CD4-positive, alpha-beta T cell treated with Interleukin-17A for 1 hour (primary cell): ENCODE measurements at regions not wholly inside any gene's neighbourhood (a gene's known extent, or its start where the extent isn't known, plus 50 kb on each side); places are given as distances from the start of the nearest gene placed in this dataset.

Experiments
- DNase-seq: peaks from one replicate; pipeline ENCODE4 v3.0.0-alpha.2; 2020

- DNase-seq, result no peak
Observed at GRCh38 chr9:108600896-108601295, 254.9 kb downstream of the ACTL7B start.

- no peak for DNase-seq
Observed at GRCh38 chr9:108599571-108599970, 256.2 kb downstream of the ACTL7B start.

GRCh38 chr9:108591121-108591520 is 264.7 kb downstream of the ACTL7B start:
- no peak for DNase-seq

GRCh38 chr9:108588246-108588645 is 267.5 kb downstream of the ACTL7B start:
- no peak for DNase-seq

GRCh38 chr9:108586471-108587139 is 269.2 kb downstream of the ACTL7B start:
- DNase-seq, result no peak

- DNase-seq, result no peak
Observed at GRCh38 chr9:108584860-108585259, 270.9 kb downstream of the ACTL7B start.

- DNase-seq, result no peak
Observed at GRCh38 chr9:108582726-108583125, 273.1 kb downstream of the ACTL7B start.

- no peak for DNase-seq
Observed at GRCh38 chr9:108579757-108580439, 275.9 kb downstream of the ACTL7B start.

GRCh38 chr9:108575276-108575675 is 280.5 kb downstream of the ACTL7B start:
- no peak for DNase-seq

- no peak for DNase-seq
Observed at GRCh38 chr9:108569624-108570023, 286.2 kb downstream of the ACTL7B start.

- no peak for DNase-seq
Observed at GRCh38 chr9:108568093-108568492, 287.7 kb downstream of the ACTL7B start.

- DNase-seq, result no peak
Observed at GRCh38 chr9:108567571-108567970, 288.2 kb downstream of the ACTL7B start.

- no peak for DNase-seq
Observed at GRCh38 chr9:108565651-108566378, 290.0 kb downstream of the ACTL7B start.

- DNase-seq, result no peak
Observed at GRCh38 chr9:108562176-108562575, 293.6 kb downstream of the ACTL7B start.

- no peak for DNase-seq
Observed at GRCh38 chr9:108559432-108559831, 296.4 kb downstream of the ACTL7B start.

GRCh38 chr9:108554831-108555230 is 301.0 kb downstream of the ACTL7B start:
- no peak for DNase-seq

GRCh38 chr9:108553111-108553635 is 302.6 kb downstream of the ACTL7B start:
- DNase-seq, result no peak

GRCh38 chr9:108552459-108553040 is 303.2 kb downstream of the ACTL7B start:
- no peak for DNase-seq

GRCh38 chr9:108551030-108551841 is 304.6 kb downstream of the ACTL7B start:
- no peak for DNase-seq

- no peak for DNase-seq
Observed at GRCh38 chr9:108550106-108550505, 305.7 kb downstream of the ACTL7B start.

GRCh38 chr9:108549184-108549583 is 306.6 kb downstream of the ACTL7B start:
- no peak for DNase-seq

- DNase-seq, result no peak
Observed at GRCh38 chr9:108547411-108548135, 308.2 kb downstream of the ACTL7B start.
